Gastroesophageal sphincter (tissue), 4 donors: ENCODE measurements at regions not wholly inside any gene's neighbourhood (a gene's known extent, or its start where the extent isn't known, plus 50 kb on each side); places are given as distances from the start of the nearest gene placed in this dataset.
A peak's percentile ranks its signal among the peaks of the same experiment; 100 is the strongest.

Experiments
- ATAC-seq: fragments of 150-250 bp; one replicate; pipeline ENCODE4 v1.9.1; 2016; ENCODE audit warnings: mild to moderate bottlenecking, moderate library complexity
- H3K27ac ChIP-seq, 4 donors: fragments of 200-600 bp; sonication (generic) in 3 of 4; 1 replicate in 3 of 4; 2 replicates in 1 of 4; pipeline ENCODE4 v1.5.1; 2016 to 2019
- H3K27me3 ChIP-seq: fragments of 200-600 bp; sonication (generic); one replicate; pipeline ENCODE4 v1.5.1; 2019
- H3K36me3 ChIP-seq, 2 donors: fragments of 200-600 bp; sonication (generic); one replicate each; pipeline ENCODE4 v1.5.1; 2019; ENCODE audit warnings: control low read depth in 1 of 2
- H3K4me1 ChIP-seq, 3 donors: fragments of 200-600 bp; sonication (generic); 1 replicate in 2 of 3; 2 replicates in 1 of 3; pipeline ENCODE4 v1.5.1; 2016 to 2019; ENCODE audit warnings: control low read depth in 2 of 3
- H3K4me3 ChIP-seq, 2 donors: fragments of 200-600 bp; sonication (generic); one replicate each; pipeline ENCODE4 v1.5.1; 2019; ENCODE audit warnings: mild to moderate bottlenecking in 1 of 2, moderate library complexity in 1 of 2
- H3K9me3 ChIP-seq, 3 donors: fragments of 200-600 bp; sonication (generic); one replicate each; pipeline ENCODE4 v1.5.1; 2017 to 2019; ENCODE audit warnings: control low read depth in 2 of 3
- EP300 ChIP-seq: sonication (generic); formaldehyde crosslinking; IDR thresholded peaks from one replicate; pipeline ENCODE4 v1.6.1; 2017; ENCODE audit warnings: antibody characterized with exemption, mild to moderate bottlenecking
- POLR2A ChIP-seq, 2 donors: fragments of 450-650 bp; IDR thresholded peaks; one replicate each; pipeline ENCODE4 v1.6.1; 2017; ENCODE audit warnings: antibody characterized with exemption in 2 of 2, mild to moderate bottlenecking in 2 of 2, moderate library complexity in 1 of 2
- POLR2AphosphoS5 ChIP-seq: sonication (generic); formaldehyde crosslinking; IDR thresholded peaks from one replicate; pipeline ENCODE4 v1.6.1; 2017; ENCODE audit warnings: antibody characterized with exemption
- WGBS, 2 donors: methylation state at CpG; one replicate each; pipeline ENCODE4 v1.1.5; 2018; ENCODE audit warnings: low coverage in 1 of 2; 5-methylcytosine and 5-hydroxymethylcytosine counted together
- TF ChIP-seq, protein P1 (sequence below), 4 experiments: fragments of 200-600 bp in 2 of 4; fragments of 450-650 bp in 2 of 4; sonication (generic) in 1 of 4; IDR thresholded peaks; one replicate each; pipeline ENCODE4 v1.5.1; 2017 to 2019; ENCODE audit warnings: antibody characterized with exemption in 4 of 4, mild to moderate bottlenecking in 2 of 4, moderate library complexity in 2 of 4

DNA sequence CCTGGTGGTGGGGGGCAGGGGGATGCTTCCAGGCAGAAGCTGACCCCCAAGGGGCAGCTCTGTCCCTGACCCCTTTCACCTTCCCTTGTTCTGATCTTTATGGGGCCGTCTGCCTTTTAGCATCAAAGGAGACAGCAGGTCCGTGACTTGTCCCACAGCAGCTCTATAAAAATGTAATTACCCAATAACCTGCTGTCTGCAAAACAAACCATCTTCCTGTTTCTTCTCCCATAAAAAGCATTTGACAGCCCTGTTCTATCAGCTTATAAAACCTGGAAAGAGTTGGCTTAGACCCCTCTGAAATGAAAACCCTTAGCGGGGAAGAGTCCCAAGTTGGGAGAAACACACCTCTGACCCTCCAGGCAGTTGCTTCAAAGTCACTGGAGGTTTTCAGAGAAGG lies 416.9 kb downstream of the MED13L start:
- no peak for ATAC-seq
- no peak overlapping the region for H3K4me3 ChIP-seq
- 35 to 74% methylated on average over 2 to 3 of the region's 3 CpGs for WGBS, 2 donors
- H3K36me3 ChIP-seq = no peaks in the 10 kb centered on the region
- H3K27ac ChIP-seq = no peak overlapping the region
- H3K4me1 ChIP-seq = no peaks in the 10 kb centered on the region
- no peak for TF ChIP-seq POLR2A (IDR thresholded peaks at IDR 0.05)
- no peak for TF ChIP-seq EP300
- TF ChIP-seq POLR2AphosphoS5 = no peak
- TF ChIP-seq, protein P1, sequence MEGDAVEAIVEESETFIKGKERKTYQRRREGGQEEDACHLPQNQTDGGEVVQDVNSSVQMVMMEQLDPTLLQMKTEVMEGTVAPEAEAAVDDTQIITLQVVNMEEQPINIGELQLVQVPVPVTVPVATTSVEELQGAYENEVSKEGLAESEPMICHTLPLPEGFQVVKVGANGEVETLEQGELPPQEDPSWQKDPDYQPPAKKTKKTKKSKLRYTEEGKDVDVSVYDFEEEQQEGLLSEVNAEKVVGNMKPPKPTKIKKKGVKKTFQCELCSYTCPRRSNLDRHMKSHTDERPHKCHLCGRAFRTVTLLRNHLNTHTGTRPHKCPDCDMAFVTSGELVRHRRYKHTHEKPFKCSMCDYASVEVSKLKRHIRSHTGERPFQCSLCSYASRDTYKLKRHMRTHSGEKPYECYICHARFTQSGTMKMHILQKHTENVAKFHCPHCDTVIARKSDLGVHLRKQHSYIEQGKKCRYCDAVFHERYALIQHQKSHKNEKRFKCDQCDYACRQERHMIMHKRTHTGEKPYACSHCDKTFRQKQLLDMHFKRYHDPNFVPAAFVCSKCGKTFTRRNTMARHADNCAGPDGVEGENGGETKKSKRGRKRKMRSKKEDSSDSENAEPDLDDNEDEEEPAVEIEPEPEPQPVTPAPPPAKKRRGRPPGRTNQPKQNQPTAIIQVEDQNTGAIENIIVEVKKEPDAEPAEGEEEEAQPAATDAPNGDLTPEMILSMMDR (IDR thresholded peaks at IDR 0.05) = no peak
- no peaks in the 10 kb centered on the region for H3K9me3 ChIP-seq
- H3K27me3 ChIP-seq = peaks cover 16% of the 10 kb centered on the region

DNA sequence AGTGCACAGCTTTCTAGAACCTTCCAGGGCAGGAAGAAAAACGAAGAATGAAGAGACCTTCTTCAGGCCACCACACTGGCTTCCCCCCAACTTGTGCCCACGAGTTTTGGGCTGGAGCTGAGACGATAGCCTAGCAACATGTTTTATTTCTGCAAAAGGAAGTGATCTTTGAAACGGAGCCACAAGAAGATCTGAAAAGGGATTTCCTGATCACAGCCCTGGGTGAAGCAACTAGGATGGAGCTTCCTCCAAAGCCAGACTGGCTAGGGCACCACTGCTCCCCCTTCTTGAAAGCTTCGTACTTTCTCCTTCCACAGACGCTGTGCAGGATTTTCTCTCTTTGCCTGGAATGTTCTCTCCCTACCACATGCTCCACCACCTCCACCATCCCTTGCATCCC lies 418.3 kb downstream of the MED13L start:
- WGBS, 2 donors = 25 to 41% methylated on average over 4 to 5 of the region's 6 CpGs
- no peak for ATAC-seq
- H3K27ac ChIP-seq = no peak overlapping the region
- H3K27me3 ChIP-seq = peaks cover 16% of the 10 kb centered on the region
- no peak overlapping the region for H3K4me3 ChIP-seq
- H3K36me3 ChIP-seq = no peaks in the 10 kb centered on the region
- no peaks in the 10 kb centered on the region for H3K4me1 ChIP-seq
- no peaks in the 10 kb centered on the region for H3K9me3 ChIP-seq
- TF ChIP-seq POLR2AphosphoS5 (no peak), EP300 (no peak), POLR2A (IDR thresholded peaks at IDR 0.05) (no peak)
- TF ChIP-seq, protein P1 (IDR thresholded peaks at IDR 0.05) = no peak

DNA sequence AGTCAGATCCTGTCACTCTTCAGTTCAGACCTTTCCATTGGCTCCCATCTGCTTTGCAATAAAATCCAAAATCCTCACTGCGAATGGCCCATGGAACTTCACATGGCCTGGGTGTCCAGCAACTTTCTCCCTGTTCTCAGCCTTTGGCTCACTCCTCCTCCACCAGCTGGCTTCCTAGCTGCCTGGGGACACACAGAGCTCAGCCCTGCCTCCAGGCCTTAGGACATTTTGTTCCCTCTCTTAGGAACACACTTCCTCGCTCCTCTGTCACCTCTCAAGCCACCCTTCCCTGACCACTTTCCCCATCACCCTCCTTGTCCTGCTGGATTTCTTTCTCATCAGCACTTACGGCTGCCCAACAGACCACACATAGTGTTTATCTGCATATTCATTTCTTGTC lies 419.6 kb downstream of the MED13L start:
- no peak overlapping the region for H3K4me3 ChIP-seq
- TF ChIP-seq POLR2A (IDR thresholded peaks at IDR 0.05) = no peak
- TF ChIP-seq, protein P1 (IDR thresholded peaks at IDR 0.05) = no peak
- peak; percentile 36 for TF ChIP-seq POLR2AphosphoS5
- TF ChIP-seq EP300 = no peak
- H3K4me1 ChIP-seq = no peaks in the 10 kb centered on the region
- H3K9me3 ChIP-seq = no peaks in the 10 kb centered on the region
- ATAC-seq = no peak
- peaks cover 21% of the 10 kb centered on the region for H3K27me3 ChIP-seq
- no peaks in the 10 kb centered on the region for H3K36me3 ChIP-seq
- no peak overlapping the region for H3K27ac ChIP-seq
- WGBS, 2 donors = 65 to 86% methylated on average over 1 to 3 of the region's 3 CpGs

DNA sequence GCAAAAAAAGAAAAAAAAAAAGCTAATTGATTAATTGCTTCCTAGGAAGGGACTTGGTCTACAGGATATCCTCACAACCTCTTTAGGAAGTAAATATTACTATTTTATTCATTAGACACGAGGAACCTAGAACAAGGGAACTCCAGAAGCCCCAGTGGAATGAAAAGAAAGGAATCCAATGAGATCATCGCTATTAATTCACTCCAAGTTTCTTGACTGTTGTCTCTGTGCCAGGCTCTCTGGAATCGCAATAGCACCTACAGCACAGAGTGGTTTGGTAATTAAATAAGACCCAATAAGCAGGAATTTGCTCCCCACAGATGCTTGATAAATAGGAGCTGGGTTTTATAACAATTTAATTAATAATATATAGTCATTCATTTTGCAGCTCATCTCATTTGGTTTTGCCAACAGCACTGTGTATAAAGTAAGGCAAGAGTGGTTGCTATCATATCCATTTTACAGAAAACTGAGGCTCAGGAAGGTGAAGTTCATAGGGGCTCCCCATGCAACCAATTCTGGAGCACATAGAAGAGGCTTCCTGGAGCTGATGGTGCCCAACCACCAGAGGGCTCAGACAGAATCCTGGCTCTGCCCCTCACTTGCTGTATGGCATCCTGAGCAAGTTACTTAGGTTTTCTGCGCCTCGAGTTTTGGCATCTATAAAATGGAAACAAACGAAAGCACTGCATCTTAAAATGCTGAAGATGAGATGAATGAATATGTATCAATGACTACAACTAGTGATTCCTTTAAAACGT lies 420.2 kb downstream of the MED13L start:
- Histone ChIP-seq H3K27me3 (peaks cover 21% of the 10 kb centered on the region), H3K36me3 (no peaks in the 10 kb centered on the region), H3K27ac (no peak overlapping the region), H3K9me3 (no peaks in the 10 kb centered on the region), H3K4me1 (no peaks in the 10 kb centered on the region), H3K4me3 (no peak overlapping the region)
- WGBS, 2 donors = 54 to 59% methylated on average over 7 of the region's 7 CpGs
- no peak for ATAC-seq
- no peak for TF ChIP-seq POLR2AphosphoS5

DNA sequence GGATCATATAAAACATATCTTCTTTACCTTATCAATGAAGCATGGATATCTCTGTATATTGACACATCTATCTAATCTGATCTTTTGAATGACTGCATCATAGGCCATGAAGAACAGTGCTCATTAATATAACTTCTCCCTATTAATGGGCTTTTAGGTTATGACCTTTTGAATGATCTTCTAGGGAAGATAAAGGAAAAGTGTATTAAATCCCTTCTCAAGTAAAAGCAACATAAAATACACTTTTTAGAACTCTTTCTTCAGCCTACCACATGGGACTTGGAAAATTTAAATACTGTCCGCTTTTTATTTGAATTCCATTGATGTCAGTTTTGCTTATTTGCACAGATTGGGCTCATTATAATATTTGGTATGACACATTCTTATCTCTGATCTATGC lies 425.4 kb downstream of the MED13L start:
- Histone ChIP-seq H3K36me3 (no peaks in the 10 kb centered on the region), H3K4me3 (no peak overlapping the region), H3K9me3 (peaks cover 0 to 14% (median 0%) of the 10 kb centered on the region in 3 donors), H3K27ac (no peak overlapping the region), H3K27me3 (peaks cover 25% of the 10 kb centered on the region), H3K4me1 (no peaks in the 10 kb centered on the region)
- ATAC-seq = no peak
- TF ChIP-seq, protein P1 (IDR thresholded peaks at IDR 0.05) = no peak
- TF ChIP-seq EP300 (no peak), POLR2A (IDR thresholded peaks at IDR 0.05) (no peak), POLR2AphosphoS5 (no peak)
- WGBS, 2 donors = 92 to 94% methylated on average over 1 of the region's 1 CpG
